HG03354 (cell line): ENCODE measurements at regions not wholly inside any gene's neighbourhood (a gene's known extent, or its start where the extent isn't known, plus 50 kb on each side); places are given as distances from the start of the nearest gene placed in this dataset.

Experiments
- ATAC-seq: cut with Tn5 transposase; IDR thresholded peaks from one replicate; pipeline ENCODE4 v1.9.1; 2021; ENCODE audit warnings: mild to moderate bottlenecking; ENCODE audit not compliant: unreplicated experiment, poor library complexity, severe bottlenecking

GRCh38 chr4:122203407-122203806, 51.3 kb downstream of the BLTP1 start:
- no peak for ATAC-seq

- no peak for ATAC-seq
Measured at GRCh38 chr4:122205687-122206086, 53.6 kb downstream of the BLTP1 start.

GRCh38 chr4:122212880-122213279, 60.7 kb downstream of the BLTP1 start:
- ATAC-seq = peak; percentile 54

GRCh38 chr4:122218762-122219161, 66.6 kb downstream of the BLTP1 start:
- peak; percentile 79 for ATAC-seq

- ATAC-seq = no peak
Measured at GRCh38 chr4:122219356-122219755, 67.2 kb downstream of the BLTP1 start.

GRCh38 chr4:122221322-122221721, 69.2 kb downstream of the BLTP1 start:
- no peak for ATAC-seq

GRCh38 chr4:122224348-122224747, 72.2 kb downstream of the BLTP1 start:
- ATAC-seq = no peak

GRCh38 chr4:122227202-122227601, 75.1 kb downstream of the BLTP1 start:
- ATAC-seq = no peak

GRCh38 chr4:122229857-122230256, 77.7 kb downstream of the BLTP1 start:
- ATAC-seq = no peak

GRCh38 chr4:122232633-122233032, 80.5 kb downstream of the BLTP1 start:
- no peak for ATAC-seq

- no peak for ATAC-seq
Measured at GRCh38 chr4:122234686-122235085, 82.6 kb downstream of the BLTP1 start.

GRCh38 chr4:122243785-122244184, 91.7 kb downstream of the BLTP1 start:
- ATAC-seq = no peak

GRCh38 chr4:122244764-122245163, 92.6 kb downstream of the BLTP1 start:
- ATAC-seq = no peak

GRCh38 chr4:122246551-122246950, 94.4 kb downstream of the BLTP1 start:
- ATAC-seq = no peak

GRCh38 chr4:122249357-122249756, 97.2 kb downstream of the BLTP1 start:
- no peak for ATAC-seq

GRCh38 chr4:122252584-122252983, 100.5 kb downstream of the BLTP1 start:
- ATAC-seq = no peak

GRCh38 chr4:122259849-122260248, 107.7 kb downstream of the BLTP1 start:
- ATAC-seq = no peak

GRCh38 chr4:122276359-122276758, 102.5 kb upstream of the ADAD1 start:
- ATAC-seq = no peak

- no peak for ATAC-seq
Measured at GRCh38 chr4:122278976-122279375, 99.8 kb upstream of the ADAD1 start.

- no peak for ATAC-seq
Measured at GRCh38 chr4:122279670-122280069, 99.1 kb upstream of the ADAD1 start.

GRCh38 chr4:122285285-122285684, 93.5 kb upstream of the ADAD1 start:
- ATAC-seq = peak; percentile 46
